ENCODE measurements at regions not wholly inside any gene's neighbourhood (a gene's known extent, or its start where the extent isn't known, plus 50 kb on each side); places are given as distances from the start of the nearest gene placed in this dataset.
"Not testable (repeated sequence)": the region's sequence is repeated elsewhere in the genome, so short reads cannot be mapped to it uniquely, and the experiment has no call there.

DNA sequence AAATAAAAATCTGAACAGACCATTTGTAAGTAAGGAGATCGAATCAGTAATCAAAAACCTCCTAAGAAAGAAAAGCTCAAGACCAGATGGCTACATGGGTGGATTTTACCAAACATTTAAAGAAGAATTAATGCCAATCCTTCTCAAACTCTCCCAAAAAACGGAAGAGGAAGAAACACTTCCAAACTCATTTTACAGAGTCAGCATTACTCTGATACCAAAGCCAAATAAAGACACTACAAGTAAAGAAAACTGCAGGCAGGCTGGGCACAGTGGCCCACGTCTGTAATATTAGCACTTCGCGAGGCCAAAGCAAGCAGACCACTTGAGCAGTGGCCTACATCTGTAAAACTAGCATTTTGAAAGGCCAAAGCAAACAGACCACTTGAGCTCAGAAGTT is 159.8 kb downstream of the DPY19L2 start:
- intact Hi-C loops (cut with micrococcal nuclease) = no loop called here

DNA sequence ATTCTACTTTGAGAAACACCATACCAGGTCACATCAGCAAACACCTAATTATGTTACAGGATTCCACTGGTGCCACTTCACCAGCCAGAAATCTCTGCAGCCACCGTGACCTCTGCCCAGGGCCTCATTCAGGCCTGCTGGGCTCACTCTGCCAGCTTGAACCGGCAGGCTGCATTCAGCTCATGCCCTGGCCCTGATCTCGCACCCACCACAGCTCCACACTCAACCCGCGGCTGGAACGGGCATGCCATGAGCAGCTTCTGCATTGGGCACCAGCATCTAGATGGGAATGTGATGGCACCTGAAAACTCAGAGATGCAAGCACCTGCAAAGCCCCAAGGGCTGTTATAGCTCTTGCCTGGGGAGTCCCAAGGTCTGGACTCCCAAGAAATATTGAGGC is 168.7 kb downstream of the DPY19L2 start:
- intact Hi-C loops (cut with micrococcal nuclease) = no loop called here

DNA sequence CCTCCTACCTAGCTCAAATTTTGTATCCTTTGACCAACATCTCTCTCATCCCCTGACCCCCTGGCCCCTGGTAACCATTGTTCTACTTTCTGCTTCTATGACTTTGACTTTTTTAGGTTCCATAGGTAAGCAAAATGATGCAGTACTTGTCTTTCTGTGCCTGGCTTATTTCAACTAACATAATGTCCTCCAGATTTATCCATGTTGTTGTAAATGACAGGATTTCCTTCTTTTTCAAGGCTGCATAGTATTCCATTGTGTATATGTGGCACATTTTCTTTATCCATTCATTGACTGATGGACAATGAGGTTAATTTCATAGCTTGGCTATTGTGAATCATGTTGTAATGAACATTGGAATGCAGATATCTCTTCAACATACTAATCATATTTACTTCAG is 170.1 kb downstream of the DPY19L2 start:
- intact Hi-C loops (cut with micrococcal nuclease) = no loop called here

DNA sequence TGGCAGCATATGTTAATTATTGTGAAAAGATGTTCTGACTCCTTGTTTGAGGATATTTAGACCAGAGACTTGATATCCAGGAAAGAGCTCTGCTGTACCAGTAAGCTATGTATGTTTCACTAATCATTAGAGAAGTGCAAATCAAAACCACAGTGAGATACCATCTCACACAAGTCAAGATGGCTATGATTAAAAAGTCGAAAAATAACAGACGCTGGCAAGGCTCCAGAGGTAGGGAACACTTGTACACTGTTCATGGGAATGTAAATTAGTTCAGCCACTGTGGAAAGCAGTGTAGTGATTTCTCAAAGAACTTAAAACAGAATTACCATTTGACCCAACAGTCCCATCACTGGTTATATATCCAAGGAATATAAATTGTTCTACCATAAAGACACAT is 171.6 kb downstream of the DPY19L2 start:
- intact Hi-C loops (cut with micrococcal nuclease) = no loop called here

DNA sequence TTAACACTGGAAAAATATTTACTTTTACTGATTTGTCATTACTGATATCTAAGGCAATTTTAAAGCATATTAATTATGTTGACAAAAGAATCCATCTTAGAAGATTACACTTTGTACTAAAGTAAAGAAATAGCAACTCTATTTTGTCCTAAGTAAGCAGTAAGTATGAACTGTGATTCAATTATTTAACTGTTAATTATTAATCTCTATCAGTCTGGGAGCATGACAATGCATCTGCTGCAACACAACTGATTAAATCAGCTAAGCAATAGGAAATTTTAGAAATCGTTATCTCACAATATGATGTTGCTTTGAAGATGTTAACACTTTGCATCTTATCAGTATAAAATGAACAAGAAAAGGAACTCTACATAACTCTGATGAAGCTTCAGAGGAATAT is 172.3 kb downstream of the DPY19L2 start:
- intact Hi-C loops (cut with micrococcal nuclease) = no loop called here

DNA sequence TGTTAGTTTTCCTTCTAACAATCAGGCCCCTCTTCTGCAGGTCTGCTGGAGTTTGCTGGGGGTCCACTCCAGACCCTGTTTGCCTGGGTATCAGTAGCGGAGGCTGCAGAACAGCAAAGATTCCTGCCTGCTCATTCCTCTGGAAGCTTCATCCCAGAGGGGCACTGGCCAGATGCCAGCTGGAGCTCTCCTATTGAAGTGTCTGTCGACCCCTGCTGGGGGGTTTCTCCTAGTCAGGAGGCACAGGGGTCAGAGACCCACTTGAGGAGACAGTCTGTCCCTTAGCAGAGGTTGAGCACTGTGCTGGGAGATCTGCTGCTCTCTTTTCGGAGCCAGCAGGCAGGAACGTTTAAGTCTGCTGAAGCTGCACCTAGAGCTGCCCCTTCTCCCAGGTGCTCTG is 174.9 kb downstream of the DPY19L2 start:
- intact Hi-C loops (cut with micrococcal nuclease) = not testable (repeated sequence)

DNA sequence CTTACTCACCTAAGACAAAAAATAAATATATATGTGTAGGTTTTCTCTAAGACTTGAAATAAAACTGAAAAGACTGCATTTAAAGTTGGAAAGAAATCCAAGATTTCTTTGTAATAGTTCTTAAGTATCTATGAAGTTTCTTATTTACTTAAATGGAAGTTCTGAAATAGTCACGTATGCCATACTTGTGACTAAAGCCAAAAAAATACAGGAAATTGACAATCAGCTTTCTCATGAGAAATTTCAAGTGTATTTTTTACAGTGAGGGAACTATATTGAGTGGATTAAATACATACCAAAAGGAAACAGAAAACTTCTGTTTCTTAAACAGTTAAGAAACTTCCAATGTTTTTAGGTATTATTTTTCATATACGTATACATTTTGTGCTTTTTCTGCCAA is 188.1 kb downstream of the DPY19L2 start:
- intact Hi-C loops (cut with micrococcal nuclease) = no loop called here

DNA sequence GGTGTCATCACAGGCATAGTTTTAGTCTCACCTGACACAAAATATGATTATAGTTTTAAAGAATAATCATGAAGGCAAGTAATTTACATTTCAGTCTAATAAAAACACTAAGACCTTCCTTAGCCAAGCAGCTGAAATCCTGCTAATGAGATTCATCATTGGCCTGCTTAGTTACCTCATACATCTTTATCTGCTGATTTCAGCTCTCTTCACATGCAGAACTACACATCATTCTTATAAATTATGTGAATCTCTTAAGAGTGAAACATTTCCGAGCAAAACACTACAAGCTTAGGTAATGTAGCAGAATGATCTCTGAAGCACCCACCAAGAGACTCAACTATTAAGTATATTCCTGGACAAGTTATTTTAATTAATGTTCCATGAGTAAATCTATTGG is 198.1 kb downstream of the DPY19L2 start:
- intact Hi-C loops (cut with micrococcal nuclease) = no loop called here

DNA sequence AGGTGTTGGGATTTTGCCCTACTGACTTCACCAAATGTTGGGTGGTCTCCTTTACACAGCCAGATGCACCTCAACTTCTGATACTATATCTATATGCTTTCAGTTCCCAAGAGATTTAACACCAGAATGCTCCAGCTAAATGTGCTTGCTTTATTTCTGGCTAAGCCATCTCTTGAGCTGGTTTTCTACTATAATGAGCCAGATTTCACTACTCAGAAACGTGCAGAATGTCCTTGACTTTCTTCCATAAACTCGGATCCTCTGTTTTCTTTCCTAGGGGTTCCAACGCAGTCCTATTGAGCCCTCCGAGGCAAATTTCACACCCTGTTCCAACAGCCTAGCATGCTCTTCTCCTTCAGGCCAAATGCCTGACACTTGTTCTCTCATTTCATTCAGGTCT is 200.3 kb downstream of the DPY19L2 start:
- intact Hi-C loops (cut with micrococcal nuclease) = no loop called here

DNA sequence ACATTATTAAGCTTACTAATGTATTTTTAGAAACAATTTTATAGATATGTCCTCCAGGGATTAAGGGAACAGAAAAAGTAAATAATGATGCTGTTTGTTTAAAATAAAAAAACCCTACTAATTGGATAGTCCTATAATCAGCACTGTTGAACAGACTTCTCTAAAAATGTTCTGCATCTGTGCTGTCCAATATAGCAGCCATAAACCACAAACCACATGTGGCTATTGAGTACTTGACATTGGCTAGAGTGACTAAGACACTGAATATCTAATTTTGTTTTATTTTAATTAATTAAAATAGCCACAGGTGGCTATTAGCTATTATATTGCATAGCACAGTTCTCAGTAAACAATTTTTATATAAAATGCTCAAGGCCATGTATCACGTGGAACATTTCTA is 210.4 kb downstream of the DPY19L2 start:
- intact Hi-C loops (cut with micrococcal nuclease) = no loop called here

DNA sequence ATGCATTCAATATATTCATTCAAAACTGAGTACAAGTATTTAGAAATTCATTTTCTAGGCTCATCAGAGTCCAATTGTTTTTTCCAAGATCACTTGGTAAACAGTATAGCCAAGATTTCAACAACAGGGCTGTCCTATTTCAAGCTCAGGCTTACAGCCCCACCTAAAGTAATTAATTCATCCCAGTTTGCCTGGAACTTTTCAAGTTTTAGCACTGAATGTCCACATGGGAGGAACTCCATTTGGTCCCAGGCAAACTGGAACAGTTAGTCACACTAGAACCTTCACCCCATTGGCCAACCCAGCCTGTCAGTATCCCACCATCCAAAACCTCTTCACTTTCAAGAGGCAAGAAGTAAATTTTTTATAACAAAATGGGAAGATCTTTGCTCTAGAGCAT is 210.9 kb downstream of the DPY19L2 start:
- intact Hi-C loops (cut with micrococcal nuclease) = no loop called here

DNA sequence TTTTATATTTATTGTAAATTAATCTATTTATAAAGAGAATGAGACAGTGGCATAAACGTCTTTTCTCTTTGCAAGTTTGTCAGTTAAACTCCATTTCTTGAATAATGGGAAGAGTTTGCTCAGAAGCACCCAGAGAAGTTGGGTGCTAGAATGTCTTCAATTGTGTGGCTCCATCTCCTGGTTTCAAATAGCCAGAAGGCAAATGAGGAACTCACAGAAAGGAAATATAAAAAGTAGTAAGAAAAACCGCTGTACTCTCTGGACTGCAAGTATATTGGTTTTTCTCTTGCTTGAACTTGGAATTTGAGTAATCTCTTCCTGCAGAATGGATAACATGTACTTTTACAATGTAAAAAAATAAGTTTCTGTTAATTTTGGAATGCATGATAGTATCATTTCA is 217.5 kb downstream of the DPY19L2 start:
- intact Hi-C loops (cut with micrococcal nuclease) = no loop called here

DNA sequence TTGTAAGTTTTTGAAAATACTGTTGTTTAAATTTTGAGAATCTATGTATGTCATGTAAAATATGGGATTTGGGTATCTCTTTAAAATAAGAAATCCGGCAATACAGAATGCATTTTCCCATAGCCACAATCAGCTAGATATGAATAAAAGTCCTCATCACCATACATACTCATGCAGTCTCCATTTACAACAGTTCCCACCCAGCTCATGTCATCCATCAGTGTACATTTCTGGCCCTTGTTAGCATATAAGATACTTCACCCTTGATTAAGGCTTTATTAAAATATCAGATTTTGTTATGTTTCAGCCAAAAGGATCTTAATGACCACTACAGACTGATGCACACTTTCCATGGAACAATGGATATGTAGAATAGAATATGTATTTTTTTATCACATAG is 218.0 kb downstream of the DPY19L2 start:
- intact Hi-C loops (cut with micrococcal nuclease) = no loop called here

DNA sequence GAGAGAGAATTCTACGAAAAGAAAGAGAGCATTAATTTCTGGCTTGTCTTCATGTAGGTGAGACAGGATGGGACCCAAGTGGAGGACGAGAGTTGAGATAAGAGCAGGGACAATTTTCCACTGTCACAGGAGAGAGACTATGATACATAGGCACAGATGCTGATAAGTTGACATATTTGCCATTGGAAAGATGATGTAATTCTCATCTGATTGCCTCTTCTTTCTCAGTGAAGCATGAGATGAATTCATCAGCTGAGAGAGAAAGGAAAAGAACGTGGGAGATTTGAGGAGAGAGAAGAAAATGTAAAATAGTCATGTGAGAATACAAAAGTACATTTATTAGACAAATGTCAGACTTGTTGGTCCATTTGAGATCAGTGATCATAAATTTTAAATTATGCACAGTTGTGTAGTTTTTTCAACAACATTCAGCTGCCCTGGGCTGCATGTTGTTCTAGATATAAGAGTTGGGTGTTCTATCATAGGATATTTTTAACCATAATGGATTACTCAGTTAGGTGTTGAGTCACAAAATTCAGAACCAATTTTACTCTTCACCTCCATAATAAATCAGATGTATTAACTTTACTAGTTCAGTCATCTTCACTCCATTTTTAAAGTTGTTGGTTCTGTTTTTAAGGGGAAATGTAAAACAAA is 222.9 kb downstream of the DPY19L2 start:
- intact Hi-C loops (cut with micrococcal nuclease) = no loop called here

DNA sequence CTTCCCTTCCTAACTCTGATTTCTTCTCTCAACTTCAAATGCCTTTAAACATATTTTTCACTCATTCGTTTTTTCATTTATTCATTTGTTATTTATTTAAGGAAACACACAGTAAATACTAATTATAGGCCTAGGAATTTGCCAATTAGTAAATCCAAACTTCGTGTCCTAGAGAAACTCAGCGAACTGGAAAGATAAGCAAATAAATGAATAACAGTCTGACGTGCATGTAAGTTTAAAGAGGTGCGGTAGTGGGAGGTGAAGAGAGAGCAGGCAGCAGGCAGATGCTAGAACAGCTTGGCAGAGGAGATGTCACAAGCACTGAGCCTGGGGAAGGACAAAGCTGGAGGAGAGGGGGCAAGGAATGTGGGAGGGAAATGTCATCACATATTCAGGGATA is 228.2 kb downstream of the DPY19L2 start:
- intact Hi-C loops (cut with micrococcal nuclease) = no loop called here

DNA sequence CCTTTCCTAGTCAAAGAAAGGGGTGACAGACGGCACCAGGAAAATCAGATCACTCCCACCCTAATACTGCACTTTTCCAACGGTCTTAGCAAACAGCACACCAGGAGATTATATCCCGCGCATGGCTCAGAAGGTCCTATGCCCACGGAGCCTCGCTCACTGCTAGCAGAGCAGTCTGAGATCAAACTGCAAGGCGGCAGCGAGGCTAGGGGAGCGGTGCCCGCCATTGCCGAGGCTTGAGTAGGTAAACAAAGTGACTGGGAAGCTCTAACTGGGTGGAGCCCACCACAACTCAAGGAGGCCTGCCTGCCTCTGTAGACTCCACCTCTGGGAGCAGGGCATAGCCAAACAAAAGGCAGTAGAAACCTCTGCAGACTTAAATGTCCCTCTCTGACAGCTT is 233.9 kb downstream of the DPY19L2 start:
- intact Hi-C loops (cut with micrococcal nuclease) = not testable (repeated sequence)

DNA sequence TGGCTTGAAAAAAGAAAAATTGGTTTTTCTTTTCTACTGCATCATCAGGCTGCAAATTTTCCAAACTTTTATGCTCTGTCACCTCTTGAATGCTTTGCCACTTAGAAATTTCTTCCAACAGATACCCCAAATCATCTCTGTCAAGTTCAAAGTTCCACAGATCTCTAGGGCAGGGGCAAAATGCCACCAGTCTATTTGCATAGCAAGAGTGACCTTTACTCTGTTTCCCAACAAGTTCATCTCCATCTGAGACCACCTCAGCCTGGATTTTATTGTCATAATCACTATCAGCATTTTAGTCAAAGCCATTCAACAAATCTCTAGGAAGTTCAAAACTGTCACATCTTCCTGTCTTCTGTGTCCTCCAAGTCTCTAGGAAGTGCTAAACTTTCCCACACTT is 240.3 kb downstream of the DPY19L2 start:
- intact Hi-C loops (cut with micrococcal nuclease) = not testable (repeated sequence)

DNA sequence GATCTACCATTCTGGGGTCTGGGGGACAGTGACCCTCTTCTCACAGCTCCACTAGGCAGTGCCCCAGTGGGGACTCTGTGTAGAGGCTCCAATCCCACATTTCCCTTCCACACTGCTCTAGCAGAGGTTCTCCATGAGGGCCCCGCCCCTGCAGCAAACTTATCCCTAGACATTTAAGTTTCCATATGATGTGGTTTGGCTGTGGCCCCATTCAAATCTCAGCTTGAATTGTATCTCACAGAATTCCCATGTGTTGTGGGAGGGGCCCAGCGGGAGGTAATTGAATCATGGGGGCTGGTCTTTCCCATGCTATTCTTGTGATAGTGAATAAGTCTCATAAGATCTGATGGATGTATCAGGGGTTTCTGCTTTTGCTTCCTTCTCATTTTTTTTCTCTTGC is 241.3 kb downstream of the DPY19L2 start:
- intact Hi-C loops (cut with micrococcal nuclease) = not testable (repeated sequence)

DNA sequence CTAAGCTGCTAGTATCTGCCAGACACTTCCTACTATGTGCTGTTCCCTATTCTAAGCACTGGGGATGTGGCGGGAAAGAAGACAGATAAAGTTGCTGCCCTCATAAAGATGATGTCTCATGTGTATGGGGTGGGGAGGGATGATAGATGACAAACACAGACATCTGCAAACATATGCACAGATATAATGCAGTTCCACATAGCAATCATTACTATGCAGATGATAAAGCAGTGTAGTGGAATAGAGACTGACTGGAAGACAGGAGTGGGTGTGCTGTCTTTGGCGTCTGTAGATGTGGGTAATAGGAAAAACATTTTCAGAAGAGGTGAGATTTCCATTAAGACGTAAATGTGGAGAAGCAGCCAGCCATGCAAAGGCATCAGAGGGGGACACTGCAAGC is 243.6 kb downstream of the DPY19L2 start:
- intact Hi-C loops (cut with micrococcal nuclease) = loop anchor here (5.0 kb wide), 1 partner anchor 833 kb away; no protein-coding TSS in a partner anchor

DNA sequence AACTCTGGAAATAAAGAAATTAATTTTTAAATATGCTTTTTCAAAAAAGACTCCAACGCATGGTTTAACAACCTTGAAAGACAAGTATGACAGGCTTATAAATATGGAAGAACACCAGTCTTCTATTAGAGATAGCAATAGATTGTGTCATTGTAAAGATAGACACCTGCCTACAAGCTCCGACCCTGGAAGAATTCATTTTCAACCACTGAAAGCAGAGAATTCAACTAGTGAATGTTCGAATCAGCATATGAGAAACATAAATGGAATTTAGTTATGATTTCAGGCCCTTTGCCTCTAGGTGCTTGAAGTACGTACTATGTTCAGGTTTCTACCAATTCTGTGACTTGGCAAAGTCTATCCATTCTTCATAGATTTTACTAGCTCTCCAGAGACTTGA is 244.5 kb downstream of the DPY19L2 start:
- intact Hi-C loops (cut with micrococcal nuclease) = loop anchor here (5.0 kb wide), 1 partner anchor 833 kb away; no protein-coding TSS in a partner anchor

DNA sequence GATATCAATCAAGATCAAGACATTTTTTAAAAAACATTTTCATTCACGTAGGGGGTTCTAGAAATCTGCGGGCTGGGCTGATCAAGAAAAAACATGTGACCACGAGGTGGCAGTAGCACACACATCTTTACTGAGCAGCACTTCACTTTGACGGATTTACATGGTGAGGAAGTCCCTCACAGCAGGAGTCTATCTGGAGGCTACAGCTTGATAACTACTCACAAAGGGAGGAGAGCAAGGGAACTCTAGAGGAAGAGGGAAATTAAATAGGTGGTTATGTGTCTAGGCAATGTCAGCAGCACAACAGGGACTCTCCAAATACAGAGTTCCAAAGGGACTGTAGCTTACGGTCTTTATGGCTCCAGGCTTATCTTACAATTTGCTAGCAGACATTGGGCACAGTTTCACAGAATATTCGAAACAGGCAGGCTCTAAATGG is 248.1 kb downstream of the DPY19L2 start:
- intact Hi-C loops (cut with micrococcal nuclease) = loop anchor here (5.0 kb wide), 1 partner anchor 837 kb away; no protein-coding TSS in a partner anchor

DNA sequence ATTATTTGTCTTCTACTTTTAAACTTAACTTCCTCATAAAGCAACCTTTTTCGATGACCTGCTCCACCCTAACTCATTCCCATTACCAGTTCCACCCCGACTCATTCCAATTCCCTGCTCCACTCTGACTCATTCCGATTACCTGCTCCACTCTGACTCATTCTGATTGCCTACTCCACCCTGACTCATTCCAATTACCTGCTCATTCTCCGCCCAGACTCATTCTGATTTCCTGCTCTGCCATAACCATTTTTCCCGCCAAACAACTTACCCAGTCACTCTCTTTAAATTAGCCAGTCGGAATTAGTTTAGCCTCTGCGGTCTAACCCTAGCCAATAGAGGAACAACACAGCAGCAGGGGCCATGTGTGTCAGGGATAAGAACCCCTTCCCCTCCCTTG is 249.1 kb downstream of the DPY19L2 start:
- intact Hi-C loops (cut with micrococcal nuclease) = no loop called here

DNA sequence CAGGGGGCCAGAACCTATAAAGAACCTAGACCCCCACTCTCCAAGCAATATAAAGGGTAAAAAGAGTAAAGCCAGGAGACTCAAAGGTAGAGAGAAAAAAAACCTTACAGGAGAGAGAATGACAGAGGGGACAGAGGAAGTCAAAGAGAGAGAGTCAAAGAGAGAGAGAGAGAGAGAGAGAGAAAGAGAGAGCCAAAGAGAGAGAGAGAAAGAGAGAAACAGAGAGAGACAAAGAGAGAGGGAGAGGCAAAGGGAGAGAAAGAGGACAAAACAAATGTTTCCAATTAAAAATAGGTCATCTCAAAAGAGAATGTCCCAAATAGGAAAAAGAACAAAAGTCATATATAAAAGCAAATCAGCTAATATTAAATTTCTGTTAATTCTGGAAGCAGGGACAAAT is 251.5 kb downstream of the DPY19L2 start:
- intact Hi-C loops (cut with micrococcal nuclease) = no loop called here

DNA sequence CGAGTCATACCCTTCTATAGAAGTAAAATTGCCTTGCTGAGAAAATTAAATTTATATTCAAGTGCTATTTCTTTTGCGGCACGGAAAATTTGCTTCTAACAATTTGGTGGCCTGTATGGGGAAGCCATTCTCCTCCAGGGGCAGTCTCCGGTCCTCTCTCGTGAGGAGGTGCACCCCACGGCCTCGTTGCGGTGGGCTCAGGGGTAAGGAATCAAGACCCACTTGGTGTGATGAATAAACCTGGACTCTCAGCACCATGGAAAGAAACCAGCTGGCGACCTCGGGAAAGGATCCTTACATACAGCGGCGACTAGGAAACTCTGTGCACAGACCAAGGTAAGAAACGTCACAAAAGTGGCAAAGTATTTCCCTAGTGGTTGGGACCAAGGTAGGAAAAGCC is 252.9 kb downstream of the DPY19L2 start:
- intact Hi-C loops (cut with micrococcal nuclease) = no loop called here
